SK-N-MC (cell line): ENCODE measurements at regions not wholly inside any gene's neighbourhood (a gene's known extent, or its start where the extent isn't known, plus 50 kb on each side); places are given as distances from the start of the nearest gene placed in this dataset.

Experiments
- DNase-seq: peaks from one replicate; pipeline ENCODE4 v3.0.0-alpha.2; 2011; ENCODE audit warnings: low read depth, low spot score
- H3K27ac ChIP-seq: fragments of 200-600 bp; sonication (generic); 2 replicates; pipeline ENCODE4 v1.5.1; 2016; ENCODE audit warnings: mixed run types
- H3K36me3 ChIP-seq: fragments of 200-600 bp; sonication (generic); 2 replicates; pipeline ENCODE4 v1.6.1; 2017; ENCODE audit warnings: antibody characterized with exemption, low read length, mixed read lengths; ENCODE audit not compliant: insufficient read depth
- H3K4me3 ChIP-seq: fragments of 200-600 bp; sonication (generic); 2 replicates; pipeline ENCODE4 v1.5.1; 2016
- H3K9ac ChIP-seq: fragments of 200-600 bp; sonication (generic); 2 replicates; pipeline ENCODE4 v1.8.0; 2017; ENCODE audit warnings: mixed run types, mixed read lengths; ENCODE audit not compliant: insufficient read length
- H3K9me3 ChIP-seq: fragments of 200-600 bp; sonication (generic); 2 replicates; pipeline ENCODE4 v1.6.1; 2017; ENCODE audit warnings: low read depth, mild to moderate bottlenecking, antibody characterized with exemption, low read length, moderate library complexity, mixed read lengths
- EZH2 ChIP-seq: fragments of 200-600 bp; sonication (generic); IDR thresholded peaks from one replicate; pipeline ENCODE4 v1.6.1; 2017; ENCODE audit warnings: antibody characterized with exemption
- FOXP2 ChIP-seq: optimal IDR thresholded peaks from 2 replicates; pipeline ENCODE3; 2011; ENCODE audit warnings: mild to moderate bottlenecking, moderate library complexity; ENCODE audit not compliant: insufficient read depth; ENCODE audit errors: extremely low read length, control extremely low read depth
- POLR2AphosphoS5 ChIP-seq: IDR thresholded peaks from 2 replicates; pipeline ENCODE4 v1.6.1; 2012; ENCODE audit warnings: mild to moderate bottlenecking, low read depth, low read length, borderline replicate concordance

GRCh38 chr6:102525336-102525735 is 1131.8 kb downstream of the GRIK2 start:
- TF ChIP-seq POLR2AphosphoS5, result no peak
- no peak for TF ChIP-seq EZH2
- TF ChIP-seq FOXP2, result no peak
- no peaks in the 10 kb centered on the region for H3K36me3 ChIP-seq
- no peak overlapping the region for H3K27ac ChIP-seq
- H3K9ac ChIP-seq, result no peak overlapping the region
- no peak overlapping the region for H3K4me3 ChIP-seq
- no peak for DNase-seq
- H3K9me3 ChIP-seq, result no peaks in the 10 kb centered on the region; the same call in 1 of the 2 replicates

- TF ChIP-seq FOXP2 (no peak), POLR2AphosphoS5 (no peak), EZH2 (no peak)
- H3K27ac ChIP-seq, result peak overlapping the region; percentile 55
- H3K4me3 ChIP-seq, result no peak overlapping the region
- no peak overlapping the region for H3K9ac ChIP-seq
- no peaks in the 10 kb centered on the region; the same call in 1 of the 2 replicates for H3K9me3 ChIP-seq
- H3K36me3 ChIP-seq, result no peaks in the 10 kb centered on the region
- DNase-seq, result no peak
Observed at GRCh38 chr6:102520966-102521365, 1127.5 kb downstream of the GRIK2 start.

DNA sequence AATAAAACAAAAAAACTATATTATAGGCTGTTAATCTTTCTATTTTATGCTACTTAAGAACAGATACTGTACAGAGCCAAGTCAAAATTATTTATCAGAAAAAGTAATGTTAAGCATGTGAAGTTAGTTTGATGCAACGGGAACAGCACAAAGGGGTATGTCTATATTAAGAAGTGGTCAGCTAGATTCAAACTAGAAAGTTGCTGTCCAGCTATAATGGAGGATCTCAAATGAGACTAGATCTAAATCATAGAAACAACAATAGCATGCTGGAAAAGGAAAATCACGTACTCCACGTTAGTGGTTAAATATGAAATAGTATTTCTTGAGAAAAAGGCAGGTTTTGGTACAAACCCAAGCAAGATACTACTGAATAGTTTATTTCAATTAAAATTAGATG is 1124.0 kb downstream of the GRIK2 start:
- DNase-seq, result no peak

GRCh38 chr6:102501615-102502014 is 1108.1 kb downstream of the GRIK2 start:
- Histone ChIP-seq H3K36me3 (no peaks in the 10 kb centered on the region), H3K27ac (no peak overlapping the region), H3K9me3 (peaks cover 4% of the 10 kb centered on the region), H3K4me3 (no peak overlapping the region), H3K9ac (no peak overlapping the region)
- DNase-seq, result no peak
- TF ChIP-seq EZH2 (no peak), FOXP2 (no peak), POLR2AphosphoS5 (no peak)

More for the DNA sequence above, 1124.0 kb downstream of the GRIK2 start:
- Histone ChIP-seq H3K9ac (no peak overlapping the region), H3K36me3 (no peaks in the 10 kb centered on the region), H3K9me3 (no peaks in the 10 kb centered on the region), H3K27ac (no peak overlapping the region), H3K4me3 (no peak overlapping the region)
- no peak for TF ChIP-seq EZH2
- no peak for TF ChIP-seq FOXP2
- TF ChIP-seq POLR2AphosphoS5, result no peak

DNA sequence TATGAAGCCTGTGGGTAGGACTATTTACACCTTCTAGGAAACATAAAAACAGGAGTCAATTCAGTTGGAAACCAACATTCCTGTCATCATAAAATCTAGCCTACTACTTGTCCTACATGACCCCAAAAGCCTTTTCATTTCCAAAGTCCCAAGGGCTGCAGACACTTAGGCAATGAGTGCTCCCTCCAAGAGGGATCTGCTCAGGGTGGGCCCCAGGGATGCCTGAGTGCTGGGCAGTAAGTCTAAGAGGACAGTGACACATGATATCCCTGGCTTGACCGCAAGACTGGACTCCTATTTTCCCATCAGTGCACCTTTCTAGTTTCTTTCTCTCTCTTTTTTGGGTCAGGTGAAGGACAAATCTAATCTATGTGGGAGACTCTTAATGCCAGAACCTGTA is 1101.3 kb downstream of the GRIK2 start:
- TF ChIP-seq FOXP2, result no peak
- no peak for TF ChIP-seq POLR2AphosphoS5
- no peak for TF ChIP-seq EZH2
- no peak overlapping the region for H3K4me3 ChIP-seq
- H3K9me3 ChIP-seq, result no peaks in the 10 kb centered on the region
- H3K27ac ChIP-seq, result no peak overlapping the region
- no peaks in the 10 kb centered on the region for H3K36me3 ChIP-seq
- DNase-seq, result no peak
- no peak overlapping the region for H3K9ac ChIP-seq

DNA sequence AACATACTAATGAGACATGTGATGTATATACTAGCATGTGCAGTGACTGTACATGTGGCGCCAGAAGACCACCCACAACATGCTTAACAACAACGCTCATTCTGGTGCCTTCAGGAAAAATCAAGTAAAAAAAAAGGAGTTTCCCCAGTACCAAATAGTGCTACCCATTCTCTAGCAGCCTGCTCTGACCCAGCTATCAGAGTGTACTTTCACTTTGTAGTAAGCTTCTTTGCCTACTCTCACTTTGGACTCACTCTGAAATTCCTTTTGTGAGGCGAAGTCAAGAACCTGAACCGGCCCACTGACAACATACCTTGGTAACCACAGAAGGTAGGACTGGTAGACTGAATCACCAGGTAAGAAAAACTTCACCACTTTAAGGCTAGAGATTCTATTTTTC is 1100.0 kb downstream of the GRIK2 start:
- no peaks in the 10 kb centered on the region for H3K36me3 ChIP-seq
- no peak for DNase-seq
- TF ChIP-seq EZH2 (no peak), FOXP2 (no peak), POLR2AphosphoS5 (no peak)
- H3K4me3 ChIP-seq, result no peak overlapping the region
- no peak overlapping the region for H3K27ac ChIP-seq
- no peak overlapping the region for H3K9ac ChIP-seq
- no peaks in the 10 kb centered on the region for H3K9me3 ChIP-seq

DNA sequence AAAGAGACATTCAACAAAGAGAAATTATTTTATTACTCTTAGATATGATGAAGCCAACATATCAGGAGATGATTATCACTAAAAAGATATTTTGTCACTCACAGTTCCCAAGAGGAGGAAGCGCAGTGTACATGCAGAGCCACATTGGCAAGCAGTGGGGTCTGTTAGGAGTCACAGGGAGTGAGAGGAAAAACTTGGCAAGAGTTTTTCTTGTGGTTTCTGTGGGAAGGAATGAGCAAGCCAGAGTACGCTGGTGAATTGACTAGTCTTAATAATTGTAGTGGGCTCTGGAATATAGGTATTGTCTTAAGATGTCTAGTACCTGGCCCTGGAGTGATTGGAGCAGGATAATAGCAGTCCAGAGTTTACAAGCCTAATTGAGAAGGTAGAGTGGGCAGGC is 1095.2 kb downstream of the GRIK2 start:
- H3K36me3 ChIP-seq, result no peaks in the 10 kb centered on the region
- no peak overlapping the region for H3K27ac ChIP-seq
- H3K9ac ChIP-seq, result no peak overlapping the region
- no peaks in the 10 kb centered on the region for H3K9me3 ChIP-seq
- H3K4me3 ChIP-seq, result no peak overlapping the region
- TF ChIP-seq EZH2 (no peak), POLR2AphosphoS5 (no peak), FOXP2 (no peak)
- DNase-seq, result no peak

- no peak for DNase-seq
- Histone ChIP-seq H3K36me3 (no peaks in the 10 kb centered on the region), H3K27ac (no peak overlapping the region), H3K9ac (no peak overlapping the region), H3K4me3 (no peak overlapping the region), H3K9me3 (no peaks in the 10 kb centered on the region)
- TF ChIP-seq FOXP2, result no peak
- TF ChIP-seq EZH2, result no peak
- no peak for TF ChIP-seq POLR2AphosphoS5
Observed at GRCh38 chr6:102485480-102485879, 1092.0 kb downstream of the GRIK2 start.

- H3K27ac ChIP-seq, result no peak overlapping the region
- no peak overlapping the region for H3K4me3 ChIP-seq
- no peak overlapping the region for H3K9ac ChIP-seq
- no peak for DNase-seq
- H3K9me3 ChIP-seq, result no peaks in the 10 kb centered on the region
- TF ChIP-seq FOXP2 (no peak), EZH2 (no peak), POLR2AphosphoS5 (no peak)
- H3K36me3 ChIP-seq, result no peaks in the 10 kb centered on the region
Observed at GRCh38 chr6:102474041-102474807, 1080.7 kb downstream of the GRIK2 start.

- Histone ChIP-seq H3K9me3 (no peaks in the 10 kb centered on the region; the same call in 1 of the 2 replicates), H3K4me3 (no peak overlapping the region), H3K27ac (no peak overlapping the region), H3K36me3 (no peaks in the 10 kb centered on the region), H3K9ac (no peak overlapping the region)
- TF ChIP-seq POLR2AphosphoS5 (no peak), FOXP2 (no peak), EZH2 (no peak)
- no peak for DNase-seq
Observed at GRCh38 chr6:102458990-102459389, 1065.5 kb downstream of the GRIK2 start.
